H1 (cell line): ENCODE measurements at regions not wholly inside any gene's neighbourhood (a gene's known extent, or its start where the extent isn't known, plus 50 kb on each side); places are given as distances from the start of the nearest gene placed in this dataset.

Source experiments
- EGR1 ChIP-seq: IDR thresholded peaks from 2 replicates; pipeline ENCODE4 v1.6.1; 2011; ENCODE audit warnings: low read depth, low read length, borderline replicate concordance
- EZH2 ChIP-seq: fragments of 200-600 bp; sonication (generic); IDR thresholded peaks from 2 replicates; pipeline ENCODE4 v1.7.1; 2012; ENCODE audit warnings: low read depth, mild to moderate bottlenecking, moderate library complexity, low read length, inconsistent platforms; ENCODE audit not compliant: severe bottlenecking
- GABPA ChIP-seq: IDR thresholded peaks from 2 replicates; pipeline ENCODE4 v1.6.1; 2011; ENCODE audit warnings: mild to moderate bottlenecking, low read length, moderate library complexity, borderline replicate concordance; ENCODE audit not compliant: insufficient read depth
- HDAC2 ChIP-seq, 2 experiments: fragments of 300-600 bp in 1 of 2; sonication (generic) in 1 of 2; IDR thresholded peaks; 2 replicates each; pipeline ENCODE4 v1.6.1; 2011 to 2012; ENCODE audit warnings: low read depth in 2 of 2, low read length in 2 of 2, mild to moderate bottlenecking in 2 of 2, moderate library complexity in 2 of 2, borderline replicate concordance in 1 of 2, inconsistent platforms in 1 of 2
- POLR2A ChIP-seq, 2 experiments: IDR thresholded peaks; 1 replicate in 1 of 2; 2 replicates in 1 of 2; pipeline ENCODE4 v1.6.1; 2011; ENCODE audit warnings: low read depth in 2 of 2, low read length in 2 of 2, mild to moderate bottlenecking in 2 of 2; ENCODE audit errors: control extremely low read depth in 1 of 2
- POLR2AphosphoS5 ChIP-seq: IDR thresholded peaks from 2 replicates; pipeline ENCODE4 v1.6.1; 2011; ENCODE audit warnings: low read depth, low read length
- TF ChIP-seq, protein P1 (sequence below): IDR thresholded peaks from 2 replicates; pipeline ENCODE4 v1.6.1; 2012; ENCODE audit warnings: inconsistent platforms
- TF ChIP-seq, protein P2 (sequence below), 3 experiments: IDR thresholded peaks; 1 replicate in 2 of 3; 2 replicates in 1 of 3; pipeline versions ENCODE4 v1.5.1 to v1.6.1; 2011; ENCODE audit warnings: low read length in 3 of 3, mild to moderate bottlenecking in 3 of 3, inconsistent platforms in 2 of 3, low read depth in 1 of 3, moderate library complexity in 1 of 3; ENCODE audit not compliant: insufficient read depth in 1 of 3; ENCODE audit errors: control extremely low read depth in 1 of 3
- TF ChIP-seq, protein P3 (sequence below): IDR thresholded peaks from 2 replicates; pipeline ENCODE4 v1.6.1; 2011; ENCODE audit warnings: low read length, improper control_type of control experiment

DNA sequence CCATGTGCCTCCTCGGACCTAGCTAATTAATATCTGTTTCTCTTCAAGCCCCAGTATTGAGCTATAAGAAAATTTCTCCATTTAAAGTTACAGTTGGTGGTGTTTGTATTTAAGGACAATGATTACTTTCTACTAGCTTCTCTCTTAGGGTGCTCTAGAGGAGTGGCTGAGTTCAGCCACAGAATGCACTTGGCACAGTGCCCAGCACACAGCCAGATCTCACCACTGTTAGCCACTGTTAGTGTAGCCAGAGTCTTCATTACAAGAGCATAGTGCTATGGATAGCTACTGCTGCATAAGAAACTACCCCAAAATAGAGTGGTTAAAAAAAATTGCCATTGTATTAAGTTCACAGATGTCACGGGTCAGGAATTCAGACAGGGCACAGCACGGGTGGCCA, 421.3 kb downstream of the BCOR start:
- TF ChIP-seq HDAC2 (IDR thresholded peaks at IDR 0.05; ENCODE audit: borderline replicate concordance in 1 of 2, low read depth in 2 of 2, low read length in 2 of 2): no peak
- no peak for TF ChIP-seq EGR1
- TF ChIP-seq, protein P1, sequence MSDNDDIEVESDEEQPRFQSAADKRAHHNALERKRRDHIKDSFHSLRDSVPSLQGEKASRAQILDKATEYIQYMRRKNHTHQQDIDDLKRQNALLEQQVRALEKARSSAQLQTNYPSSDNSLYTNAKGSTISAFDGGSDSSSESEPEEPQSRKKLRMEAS: no peak
- TF ChIP-seq EZH2: no peak
- TF ChIP-seq, protein P2, sequence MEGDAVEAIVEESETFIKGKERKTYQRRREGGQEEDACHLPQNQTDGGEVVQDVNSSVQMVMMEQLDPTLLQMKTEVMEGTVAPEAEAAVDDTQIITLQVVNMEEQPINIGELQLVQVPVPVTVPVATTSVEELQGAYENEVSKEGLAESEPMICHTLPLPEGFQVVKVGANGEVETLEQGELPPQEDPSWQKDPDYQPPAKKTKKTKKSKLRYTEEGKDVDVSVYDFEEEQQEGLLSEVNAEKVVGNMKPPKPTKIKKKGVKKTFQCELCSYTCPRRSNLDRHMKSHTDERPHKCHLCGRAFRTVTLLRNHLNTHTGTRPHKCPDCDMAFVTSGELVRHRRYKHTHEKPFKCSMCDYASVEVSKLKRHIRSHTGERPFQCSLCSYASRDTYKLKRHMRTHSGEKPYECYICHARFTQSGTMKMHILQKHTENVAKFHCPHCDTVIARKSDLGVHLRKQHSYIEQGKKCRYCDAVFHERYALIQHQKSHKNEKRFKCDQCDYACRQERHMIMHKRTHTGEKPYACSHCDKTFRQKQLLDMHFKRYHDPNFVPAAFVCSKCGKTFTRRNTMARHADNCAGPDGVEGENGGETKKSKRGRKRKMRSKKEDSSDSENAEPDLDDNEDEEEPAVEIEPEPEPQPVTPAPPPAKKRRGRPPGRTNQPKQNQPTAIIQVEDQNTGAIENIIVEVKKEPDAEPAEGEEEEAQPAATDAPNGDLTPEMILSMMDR (IDR thresholded peaks at IDR 0.05; ENCODE audit: control extremely low read depth in 1 of 3, insufficient read depth in 1 of 3, low read depth in 1 of 3, low read length in 3 of 3): no peak
- TF ChIP-seq POLR2AphosphoS5: no peak
- no peak for TF ChIP-seq GABPA
- TF ChIP-seq, protein P3, sequence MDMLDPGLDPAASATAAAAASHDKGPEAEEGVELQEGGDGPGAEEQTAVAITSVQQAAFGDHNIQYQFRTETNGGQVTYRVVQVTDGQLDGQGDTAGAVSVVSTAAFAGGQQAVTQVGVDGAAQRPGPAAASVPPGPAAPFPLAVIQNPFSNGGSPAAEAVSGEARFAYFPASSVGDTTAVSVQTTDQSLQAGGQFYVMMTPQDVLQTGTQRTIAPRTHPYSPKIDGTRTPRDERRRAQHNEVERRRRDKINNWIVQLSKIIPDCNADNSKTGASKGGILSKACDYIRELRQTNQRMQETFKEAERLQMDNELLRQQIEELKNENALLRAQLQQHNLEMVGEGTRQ: no peak
- no peak for TF ChIP-seq POLR2A (IDR thresholded peaks at IDR 0.05; ENCODE audit: control extremely low read depth in 1 of 2, low read depth in 2 of 2, low read length in 2 of 2)
